ENCODE measurements at regions not wholly inside any gene's neighbourhood (a gene's known extent, or its start where the extent isn't known, plus 50 kb on each side); places are given as distances from the start of the nearest gene placed in this dataset.

DNA sequence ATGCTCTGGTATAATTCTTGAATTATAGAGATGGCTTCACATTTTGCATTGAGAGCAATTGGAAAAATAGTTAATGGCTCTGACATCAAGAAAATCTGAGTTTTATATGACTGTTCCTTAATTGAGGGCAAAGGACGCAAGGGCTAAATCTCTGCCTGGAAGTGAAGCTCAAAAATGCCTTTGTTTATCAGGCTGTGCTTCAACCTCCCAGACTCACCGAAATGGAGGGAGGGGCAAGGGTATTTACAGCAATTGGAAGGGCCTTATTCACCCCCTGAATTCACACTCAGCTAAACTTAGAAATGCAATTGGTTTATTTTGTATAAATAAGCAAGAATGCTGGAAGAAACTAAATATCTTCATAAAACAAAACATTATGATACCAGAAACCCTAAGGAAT, 737.2 kb upstream of the MMS22L start:
- no peak overlapping the region for H3K9ac ChIP-seq (replicated peaks in 1 of 4; ENCODE audit: extremely low read depth in 1 of 4, low read depth in 3 of 4, low read length in 3 of 4)
- H3K9me3 ChIP-seq (ENCODE audit: insufficient read depth in 2 of 2, low read depth in 1 of 2, low read length in 1 of 2): no peaks in the 10 kb centered on the region
- no peak overlapping the region for H3K4ac ChIP-seq (replicated peaks; ENCODE audit: insufficient read length, low read depth, low read length)
- no peak overlapping the region for H3K14ac ChIP-seq (ENCODE audit: insufficient read length)
- H2BK15ac ChIP-seq (ENCODE audit: low read length): no peak overlapping the region
- H3K36me3 ChIP-seq (ENCODE audit: control insufficient read depth in 2 of 4, insufficient read depth in 4 of 4, low read length in 3 of 4): no peaks in the 10 kb centered on the region
- H2BK5ac ChIP-seq (ENCODE audit: low read depth, low read length): no peak overlapping the region
- H3K79me2 ChIP-seq (ENCODE audit: control insufficient read depth in 1 of 2, insufficient read depth in 2 of 2, low read length in 2 of 2): no peaks in the 10 kb centered on the region
- H4K91ac ChIP-seq (replicated peaks; ENCODE audit: insufficient read length, low read length): no peak overlapping the region
- no peak overlapping the region for H2BK20ac ChIP-seq (ENCODE audit: low read length)
- no peak overlapping the region for H3K4me3 ChIP-seq (ENCODE audit: extremely low read depth in 1 of 4, insufficient read depth in 2 of 4, low read depth in 3 of 4, low read length in 4 of 4)
- no peak for TF ChIP-seq KDM4A (IDR thresholded peaks at IDR 0.05; ENCODE audit: low read depth, low read length, severe bottlenecking)
- TF ChIP-seq NRF1 (IDR thresholded peaks at IDR 0.05; ENCODE audit: low read depth, low read length): no peak
- TF ChIP-seq, protein P1, sequence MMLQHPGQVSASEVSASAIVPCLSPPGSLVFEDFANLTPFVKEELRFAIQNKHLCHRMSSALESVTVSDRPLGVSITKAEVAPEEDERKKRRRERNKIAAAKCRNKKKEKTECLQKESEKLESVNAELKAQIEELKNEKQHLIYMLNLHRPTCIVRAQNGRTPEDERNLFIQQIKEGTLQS (IDR thresholded peaks at IDR 0.05; ENCODE audit: insufficient read depth, low read depth, low read length): no peak
- no peak for TF ChIP-seq CREB1 (IDR thresholded peaks at IDR 0.05)
- TF ChIP-seq BRCA1 (IDR thresholded peaks at IDR 0.05; ENCODE audit: low read depth, low read length): no peak
- TF ChIP-seq YY1 (IDR thresholded peaks at IDR 0.05; ENCODE audit: low read depth, low read length): no peak
- no peak for TF ChIP-seq KDM5A (IDR thresholded peaks at IDR 0.05; ENCODE audit: low read length)
- no peak for TF ChIP-seq TAF7 (optimal IDR thresholded peaks at IDR 0.05; ENCODE audit: borderline replicate concordance, low read depth, low read length)
- TF ChIP-seq GABPA (IDR thresholded peaks at IDR 0.05; ENCODE audit: borderline replicate concordance, insufficient read depth, low read length): no peak
- TF ChIP-seq JUND (IDR thresholded peaks at IDR 0.05; ENCODE audit: low read length): no peak
- no peak for TF ChIP-seq ZNF274 (IDR thresholded peaks at IDR 0.05; ENCODE audit: borderline replicate concordance, extremely low read depth, low read length)
- no peak overlapping the region for H3K23ac ChIP-seq (ENCODE audit: insufficient read length)
- H3K4me2 ChIP-seq (ENCODE audit: insufficient read depth in 1 of 2, low read depth in 2 of 2, low read length in 2 of 2): no peak overlapping the region
- no peak overlapping the region for H2BK120ac ChIP-seq (replicated peaks; ENCODE audit: low read depth, low read length)
- H3K23me2 ChIP-seq (ENCODE audit: low read depth, low read length): no peaks in the 10 kb centered on the region
- POLR2A ChIA-PET (ENCODE audit: partially characterized antibody): no interaction called here
- H4K8ac ChIP-seq (ENCODE audit: extremely low read depth, insufficient read depth, low read length): no peak overlapping the region
- no peak overlapping the region for H2AK5ac ChIP-seq (ENCODE audit: low read depth, low read length)
- H2AFZ ChIP-seq (ENCODE audit: low read length): no peak overlapping the region
- WGBS, 2 experiments (ENCODE audit: extremely low coverage in 1 of 2, insufficient coverage in 1 of 2, insufficient read length in 1 of 2, insufficient replicate concordance in 2 of 2, low coverage in 1 of 2, low lambda C conversion rate in 2 of 2, missing lambda C conversion rate in 1 of 2): 83% methylated on average over 2 of the region's 2 CpGs; no CpG with 5 or more reads in 1 of the 2 experiments
- H3K79me1 ChIP-seq (ENCODE audit: low read depth, low read length): no peaks in the 10 kb centered on the region
- no peak overlapping the region for H2BK12ac ChIP-seq (ENCODE audit: low read depth, low read length)
- CTCF ChIA-PET (ENCODE audit: partially characterized antibody): interaction anchor here (0.9 to 1.4 kb wide), 3 partner anchors 16 to 26 kb away, joined by 3 read pairs; no protein-coding TSS in a partner anchor
- no peak overlapping the region for H3K56ac ChIP-seq (replicated peaks; ENCODE audit: insufficient read length, low read depth, low read length)
- no peak for FAIRE-seq
- H4K5ac ChIP-seq (ENCODE audit: insufficient read length, low read depth, low read length): no peak overlapping the region
- no peak for DNase-seq (ENCODE audit: low read depth in 1 of 2, low spot score in 2 of 2)
- no peak overlapping the region for H3K27ac ChIP-seq (ENCODE audit: low read depth, low read length)
- no peaks in the 10 kb centered on the region; a peak in 1 of 7 replicates for H3K4me1 ChIP-seq (replicated peaks in 1 of 4; ENCODE audit: control insufficient read depth in 3 of 4, insufficient read depth in 4 of 4, low read length in 3 of 4)
- H3K18ac ChIP-seq (ENCODE audit: extremely low read depth, low read length): no peak overlapping the region
- H4K20me1 ChIP-seq (replicated peaks in 1 of 2; ENCODE audit: control insufficient read depth in 1 of 2, insufficient read depth in 2 of 2, low read length in 2 of 2): no peaks in the 10 kb centered on the region
- no peaks in the 10 kb centered on the region for H3K27me3 ChIP-seq (replicated peaks in 1 of 4; ENCODE audit: control insufficient read depth in 3 of 4, extremely low read depth in 1 of 4, insufficient read depth in 3 of 4, low read length in 3 of 4)
